ENCODE measurements at regions not wholly inside any gene's neighbourhood (a gene's known extent, or its start where the extent isn't known, plus 50 kb on each side); places are given as distances from the start of the nearest gene placed in this dataset.

- no peak for DNase-seq (ENCODE audit: low spot score)
- Histone ChIP-seq H3K9ac (ENCODE audit: low read depth in 1 of 2, low read length in 2 of 2) (no peak overlapping the region), H3K9me3 (ENCODE audit: control insufficient read depth in 4 of 4, low read length in 3 of 4) (no peaks in the 10 kb centered on the region), H3K36me3 (ENCODE audit: control insufficient read depth in 4 of 4, insufficient read depth in 3 of 4, low read depth in 1 of 4, low read length in 3 of 4) (no peaks in the 10 kb centered on the region), H3K4me3 (ENCODE audit: low read depth in 1 of 3, low read length in 3 of 3) (no peak overlapping the region), H3K27ac (ENCODE audit: low read depth in 1 of 2, low read length in 2 of 2) (no peak overlapping the region), H3K27me3 (ENCODE audit: control insufficient read depth in 4 of 4, insufficient read depth in 4 of 4, low read length in 3 of 4) (no peaks in the 10 kb centered on the region), H3K4me1 (ENCODE audit: control insufficient read depth in 4 of 4, insufficient read depth in 4 of 4, low read length in 3 of 4) (peaks cover 3 to 14% (median 10%) of the 10 kb centered on the region in 4 donors)
- 78% methylated on average over 7 of the region's 7 CpGs for whole genome bisulfite sequencing
- no peak for TF ChIP-seq TAF1 (conservative IDR thresholded peaks at IDR 0.05)
- TF ChIP-seq SP1 (IDR thresholded peaks at IDR 0.05), result no peak
- TF ChIP-seq HNF4A (conservative IDR thresholded peaks at IDR 0.05), result no peak
- TF ChIP-seq RAD21 (IDR thresholded peaks at IDR 0.05), result no peak
- no peak for TF ChIP-seq JUND (IDR thresholded peaks at IDR 0.05)
- no peak for TF ChIP-seq ATF3 (IDR thresholded peaks at IDR 0.05)
- TF ChIP-seq FOXA2 (IDR thresholded peaks at IDR 0.05), result no peak
- no peak for TF ChIP-seq ZBTB33 (IDR thresholded peaks at IDR 0.05)
- no peak for TF ChIP-seq HNF4G (IDR thresholded peaks at IDR 0.05)
- TF ChIP-seq NR2F2 (IDR thresholded peaks at IDR 0.05), result no peak
- TF ChIP-seq MAX (IDR thresholded peaks at IDR 0.05), result no peak
- no peak for TF ChIP-seq RXRA (IDR thresholded peaks at IDR 0.05)
- no peak for TF ChIP-seq YY1 (IDR thresholded peaks at IDR 0.05)
- no peak for TF ChIP-seq FOXA1 (IDR thresholded peaks at IDR 0.05)
- no peak for TF ChIP-seq EGR1 (IDR thresholded peaks at IDR 0.05; ENCODE audit: low read depth in 2 of 2)
These were observed 122.7 kb downstream of the LY86 start for GRCh38 chr6:6711031-6711785.

DNA sequence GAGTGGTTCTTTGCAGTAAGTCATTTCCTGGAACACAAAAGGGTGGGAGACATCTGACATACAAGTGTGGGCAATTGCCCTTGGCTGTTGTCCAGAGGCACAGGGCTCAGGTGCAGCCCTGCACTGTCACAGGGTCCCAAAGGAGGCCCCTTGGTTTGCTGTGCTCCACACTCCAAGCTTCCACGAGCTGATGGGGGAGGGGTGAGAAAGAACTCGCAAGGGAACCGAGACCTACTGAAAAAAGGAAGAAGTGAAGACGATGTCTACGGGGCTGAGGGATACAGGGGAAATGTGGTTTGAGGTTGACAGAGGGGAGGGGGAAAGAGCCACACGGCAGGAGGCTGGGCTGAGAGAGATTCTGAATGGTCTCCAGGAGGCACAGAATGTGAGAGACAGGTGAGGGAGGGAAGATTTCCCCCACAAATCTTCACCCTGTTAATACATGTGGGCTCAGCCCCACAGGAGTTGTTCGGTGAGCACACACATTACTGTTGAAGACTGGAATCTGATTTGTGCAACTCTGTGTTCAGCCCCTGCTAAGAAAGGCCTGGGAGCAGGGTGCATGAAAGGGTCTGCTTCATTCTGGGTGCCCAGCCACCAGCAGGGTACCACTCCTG is 123.4 kb downstream of the LY86 start:
- Histone ChIP-seq H3K27me3 (ENCODE audit: control insufficient read depth in 4 of 4, insufficient read depth in 4 of 4, low read length in 3 of 4) (no peaks in the 10 kb centered on the region), H3K4me3 (ENCODE audit: low read depth in 1 of 3, low read length in 3 of 3) (no peak overlapping the region), H3K36me3 (ENCODE audit: control insufficient read depth in 4 of 4, insufficient read depth in 3 of 4, low read depth in 1 of 4, low read length in 3 of 4) (no peaks in the 10 kb centered on the region), H3K9me3 (ENCODE audit: control insufficient read depth in 4 of 4, low read length in 3 of 4) (no peaks in the 10 kb centered on the region), H3K4me1 (ENCODE audit: control insufficient read depth in 4 of 4, insufficient read depth in 4 of 4, low read length in 3 of 4) (peaks cover 3 to 14% (median 10%) of the 10 kb centered on the region in 4 donors), H3K27ac (ENCODE audit: low read depth in 1 of 2, low read length in 2 of 2) (peak overlapping the region; percentile 74 to 75), H3K9ac (ENCODE audit: low read depth in 1 of 2, low read length in 2 of 2) (peak overlapping the region; percentile 28 to 60)
- no peak for DNase-seq (ENCODE audit: low spot score)
- WGBS, result 73% methylated on average over 7 of the region's 7 CpGs
- TF ChIP-seq MAX (IDR thresholded peaks at IDR 0.05) (no peak), FOXA2 (IDR thresholded peaks at IDR 0.05) (no peak), SP1 (IDR thresholded peaks at IDR 0.05) (no peak), FOXA1 (IDR thresholded peaks at IDR 0.05) (no peak), NR2F2 (IDR thresholded peaks at IDR 0.05) (no peak), EGR1 (IDR thresholded peaks at IDR 0.05; ENCODE audit: low read depth in 2 of 2) (no peak), ZBTB33 (IDR thresholded peaks at IDR 0.05) (no peak), YY1 (IDR thresholded peaks at IDR 0.05) (no peak), TAF1 (conservative IDR thresholded peaks at IDR 0.05) (no peak), RAD21 (IDR thresholded peaks at IDR 0.05) (no peak)
- TF ChIP-seq, protein P1, sequence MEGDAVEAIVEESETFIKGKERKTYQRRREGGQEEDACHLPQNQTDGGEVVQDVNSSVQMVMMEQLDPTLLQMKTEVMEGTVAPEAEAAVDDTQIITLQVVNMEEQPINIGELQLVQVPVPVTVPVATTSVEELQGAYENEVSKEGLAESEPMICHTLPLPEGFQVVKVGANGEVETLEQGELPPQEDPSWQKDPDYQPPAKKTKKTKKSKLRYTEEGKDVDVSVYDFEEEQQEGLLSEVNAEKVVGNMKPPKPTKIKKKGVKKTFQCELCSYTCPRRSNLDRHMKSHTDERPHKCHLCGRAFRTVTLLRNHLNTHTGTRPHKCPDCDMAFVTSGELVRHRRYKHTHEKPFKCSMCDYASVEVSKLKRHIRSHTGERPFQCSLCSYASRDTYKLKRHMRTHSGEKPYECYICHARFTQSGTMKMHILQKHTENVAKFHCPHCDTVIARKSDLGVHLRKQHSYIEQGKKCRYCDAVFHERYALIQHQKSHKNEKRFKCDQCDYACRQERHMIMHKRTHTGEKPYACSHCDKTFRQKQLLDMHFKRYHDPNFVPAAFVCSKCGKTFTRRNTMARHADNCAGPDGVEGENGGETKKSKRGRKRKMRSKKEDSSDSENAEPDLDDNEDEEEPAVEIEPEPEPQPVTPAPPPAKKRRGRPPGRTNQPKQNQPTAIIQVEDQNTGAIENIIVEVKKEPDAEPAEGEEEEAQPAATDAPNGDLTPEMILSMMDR (IDR thresholded peaks at IDR 0.05; ENCODE audit: low read depth, low read length, missing input control), result no peak

Data from liver (tissue), 8 donors.